WTC11 (cell line): ENCODE measurements at regions not wholly inside any gene's neighbourhood (a gene's known extent, or its start where the extent isn't known, plus 50 kb on each side); places are given as distances from the start of the nearest gene placed in this dataset.

Source experiments
- ATAC-seq: fragments of 200-7000 bp; cut with Tn5 transposase; 2 replicates; pipeline ENCODE4 v1.10.0; 2021; ENCODE audit warnings: mild to moderate bottlenecking, moderate library complexity
- CTCF ChIA-PET: fragments of 300-600 bp; sonication (Branson Sonifier 250); formaldehyde crosslinking; loops from one replicate; lab custom pipeline; 2021; ENCODE audit warnings: antibody characterized with exemption; lab: Charles Lee
- POLR2A ChIA-PET: fragments of 350-600 bp; sonication (Branson Sonifier 250); formaldehyde crosslinking; loops from one replicate; lab custom pipeline; 2021; ENCODE audit warnings: antibody characterized with exemption; lab: Charles Lee
- DNase-seq: peaks from one replicate; pipeline ENCODE4 v3.0.0; 2021; ENCODE audit warnings: low spot score
- H3K27ac Mint-ChIP-seq: 2 replicates; pipeline ENCODE4 v1.8.0; 2021; ENCODE audit warnings: mixed read lengths
- H3K27me3 Mint-ChIP-seq: 2 replicates; pipeline ENCODE4 v1.8.0; 2021; ENCODE audit warnings: low read depth, mild to moderate bottlenecking, moderate library complexity, mixed read lengths
- H3K36me3 Mint-ChIP-seq: 2 replicates; pipeline ENCODE4 v1.8.0; 2021; ENCODE audit warnings: mixed read lengths
- H3K4me1 Mint-ChIP-seq: 2 replicates; pipeline ENCODE4 v1.8.0; 2022; ENCODE audit warnings: mixed read lengths
- H3K4me3 Mint-ChIP-seq: 2 replicates; pipeline ENCODE4 v1.8.0; 2021; ENCODE audit warnings: mild to moderate bottlenecking, moderate library complexity, mixed read lengths
- H3K9me3 Mint-ChIP-seq: 2 replicates; pipeline ENCODE4 v1.8.0; 2021; ENCODE audit warnings: mixed read lengths
- CBFB ChIP-seq: sonication (generic); formaldehyde crosslinking; IDR thresholded peaks from 2 replicates; pipeline ENCODE4 v1.8.1; 2022; ENCODE audit warnings: mild to moderate bottlenecking, low read depth, missing genetic modification reagents
- CREM ChIP-seq: sonication (generic); formaldehyde crosslinking; IDR thresholded peaks from 2 replicates; pipeline ENCODE4 v1.8.1; 2022; ENCODE audit warnings: mild to moderate bottlenecking, missing genetic modification reagents, moderate library complexity
- ESRRA ChIP-seq: sonication (generic); formaldehyde crosslinking; IDR thresholded peaks from 2 replicates; pipeline ENCODE4 v1.8.1; 2022; ENCODE audit warnings: mild to moderate bottlenecking, missing genetic modification reagents, borderline replicate concordance
- GRHL2 ChIP-seq: fragments of 250-450 bp; sonication (Bioruptor Pico); IDR thresholded peaks from 2 replicates; pipeline ENCODE4 v1.8.0; 2022; ENCODE audit warnings: mild to moderate bottlenecking, moderate library complexity; ENCODE audit not compliant: insufficient replicate concordance, severe bottlenecking
- HMGA2 ChIP-seq: fragments of 250-450 bp; sonication (Bioruptor Pico); IDR thresholded peaks from 2 replicates; pipeline ENCODE4 v1.4.0; 2021; ENCODE audit warnings: mild to moderate bottlenecking, moderate library complexity
- JUN ChIP-seq: sonication (generic); formaldehyde crosslinking; IDR thresholded peaks from 2 replicates; pipeline ENCODE4 v1.8.0; 2023; ENCODE audit warnings: mild to moderate bottlenecking, missing genetic modification reagents
- MAX ChIP-seq: sonication (generic); formaldehyde crosslinking; IDR thresholded peaks from 2 replicates; pipeline ENCODE4 v1.8.0; 2022; ENCODE audit warnings: mild to moderate bottlenecking, missing genetic modification reagents
- NR2C2 ChIP-seq: sonication (generic); formaldehyde crosslinking; IDR thresholded peaks from 2 replicates; pipeline ENCODE4 v1.8.0; 2022; ENCODE audit warnings: mild to moderate bottlenecking, missing genetic modification reagents
- STAT6 ChIP-seq: sonication (generic); formaldehyde crosslinking; conservative IDR thresholded peaks from 2 replicates; pipeline ENCODE4 v1.8.1; 2023; ENCODE audit warnings: mild to moderate bottlenecking, low read depth, missing genetic modification reagents, moderate library complexity
- TEAD4 ChIP-seq: sonication (generic); formaldehyde crosslinking; IDR thresholded peaks from 2 replicates; pipeline ENCODE4 v1.8.0; 2022; ENCODE audit warnings: mild to moderate bottlenecking, missing genetic modification reagents
- ZNF219 ChIP-seq: sonication (generic); formaldehyde crosslinking; IDR thresholded peaks from 2 replicates; pipeline ENCODE4 v1.8.0; 2023; ENCODE audit warnings: missing genetic modification reagents, mild to moderate bottlenecking, borderline replicate concordance
- ZNF317 ChIP-seq: sonication (generic); formaldehyde crosslinking; IDR thresholded peaks from 2 replicates; pipeline ENCODE4 v1.8.1; 2023; ENCODE audit warnings: low read depth, mild to moderate bottlenecking, moderate library complexity, missing genetic modification reagents, borderline replicate concordance
- ZNF416 ChIP-seq: fragments of 250-450 bp; sonication (Bioruptor Pico); IDR thresholded peaks from 2 replicates; pipeline ENCODE4 v1.9.0; 2021; ENCODE audit warnings: mild to moderate bottlenecking, inconsistent platforms
- ZNF423 ChIP-seq: fragments of 250-450 bp; sonication (Bioruptor Pico); IDR thresholded peaks from 2 replicates; pipeline ENCODE4 v2.1.2; 2022; ENCODE audit warnings: mild to moderate bottlenecking, moderate library complexity
- ZNF671 ChIP-seq: fragments of 250-450 bp; sonication (Bioruptor Pico); IDR thresholded peaks from 2 replicates; pipeline ENCODE4 v1.8.0; 2021; ENCODE audit warnings: mild to moderate bottlenecking
- TF ChIP-seq, protein P1 (sequence below): sonication (generic); formaldehyde crosslinking; IDR thresholded peaks from 2 replicates; pipeline ENCODE4 v1.8.0; 2022; ENCODE audit warnings: missing genetic modification reagents
- TF ChIP-seq, protein P2 (sequence below): sonication (generic); formaldehyde crosslinking; IDR thresholded peaks from 2 replicates; pipeline ENCODE4 v1.8.1; 2022; ENCODE audit warnings: low read depth, missing genetic modification reagents, borderline replicate concordance
- TF ChIP-seq, protein P3 (sequence below): fragments of 200-600 bp; IDR thresholded peaks from 2 replicates; pipeline ENCODE4 v1.8.0; 2022; ENCODE audit warnings: antibody characterized with exemption
- TF ChIP-seq, protein P4 (sequence below): sonication (generic); formaldehyde crosslinking; IDR thresholded peaks from 2 replicates; pipeline ENCODE4 v1.8.1; 2023; ENCODE audit warnings: mild to moderate bottlenecking, missing genetic modification reagents
- TF ChIP-seq, protein P5 (sequence below): sonication (generic); formaldehyde crosslinking; IDR thresholded peaks from 2 replicates; pipeline ENCODE4 v1.8.0; 2022; ENCODE audit warnings: mild to moderate bottlenecking, missing genetic modification reagents
- TF ChIP-seq, protein P6 (sequence below): sonication (generic); formaldehyde crosslinking; IDR thresholded peaks from 2 replicates; pipeline ENCODE4 v1.8.1; 2022; ENCODE audit warnings: mild to moderate bottlenecking, moderate library complexity, missing genetic modification reagents

GRCh38 chr3:13249664-13250390 is 170.3 kb downstream of the NUP210 start (continued):
- TF ChIP-seq, protein P1, sequence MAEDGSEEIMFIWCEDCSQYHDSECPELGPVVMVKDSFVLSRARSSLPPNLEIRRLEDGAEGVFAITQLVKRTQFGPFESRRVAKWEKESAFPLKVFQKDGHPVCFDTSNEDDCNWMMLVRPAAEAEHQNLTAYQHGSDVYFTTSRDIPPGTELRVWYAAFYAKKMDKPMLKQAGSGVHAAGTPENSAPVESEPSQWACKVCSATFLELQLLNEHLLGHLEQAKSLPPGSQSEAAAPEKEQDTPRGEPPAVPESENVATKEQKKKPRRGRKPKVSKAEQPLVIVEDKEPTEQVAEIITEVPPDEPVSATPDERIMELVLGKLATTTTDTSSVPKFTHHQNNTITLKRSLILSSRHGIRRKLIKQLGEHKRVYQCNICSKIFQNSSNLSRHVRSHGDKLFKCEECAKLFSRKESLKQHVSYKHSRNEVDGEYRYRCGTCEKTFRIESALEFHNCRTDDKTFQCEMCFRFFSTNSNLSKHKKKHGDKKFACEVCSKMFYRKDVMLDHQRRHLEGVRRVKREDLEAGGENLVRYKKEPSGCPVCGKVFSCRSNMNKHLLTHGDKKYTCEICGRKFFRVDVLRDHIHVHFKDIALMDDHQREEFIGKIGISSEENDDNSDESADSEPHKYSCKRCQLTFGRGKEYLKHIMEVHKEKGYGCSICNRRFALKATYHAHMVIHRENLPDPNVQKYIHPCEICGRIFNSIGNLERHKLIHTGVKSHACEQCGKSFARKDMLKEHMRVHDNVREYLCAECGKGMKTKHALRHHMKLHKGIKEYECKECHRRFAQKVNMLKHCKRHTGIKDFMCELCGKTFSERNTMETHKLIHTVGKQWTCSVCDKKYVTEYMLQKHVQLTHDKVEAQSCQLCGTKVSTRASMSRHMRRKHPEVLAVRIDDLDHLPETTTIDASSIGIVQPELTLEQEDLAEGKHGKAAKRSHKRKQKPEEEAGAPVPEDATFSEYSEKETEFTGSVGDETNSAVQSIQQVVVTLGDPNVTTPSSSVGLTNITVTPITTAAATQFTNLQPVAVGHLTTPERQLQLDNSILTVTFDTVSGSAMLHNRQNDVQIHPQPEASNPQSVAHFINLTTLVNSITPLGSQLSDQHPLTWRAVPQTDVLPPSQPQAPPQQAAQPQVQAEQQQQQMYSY (CRISPR knock-in tag) = no peak
- no peak for TF ChIP-seq ZNF423 (CRISPR knock-in tag)
- TF ChIP-seq ESRRA (CRISPR knock-in tag) = no peak
- TF ChIP-seq JUN (CRISPR knock-in tag) = no peak
- TF ChIP-seq NR2C2 (CRISPR knock-in tag) = no peak
- TF ChIP-seq, protein P2, sequence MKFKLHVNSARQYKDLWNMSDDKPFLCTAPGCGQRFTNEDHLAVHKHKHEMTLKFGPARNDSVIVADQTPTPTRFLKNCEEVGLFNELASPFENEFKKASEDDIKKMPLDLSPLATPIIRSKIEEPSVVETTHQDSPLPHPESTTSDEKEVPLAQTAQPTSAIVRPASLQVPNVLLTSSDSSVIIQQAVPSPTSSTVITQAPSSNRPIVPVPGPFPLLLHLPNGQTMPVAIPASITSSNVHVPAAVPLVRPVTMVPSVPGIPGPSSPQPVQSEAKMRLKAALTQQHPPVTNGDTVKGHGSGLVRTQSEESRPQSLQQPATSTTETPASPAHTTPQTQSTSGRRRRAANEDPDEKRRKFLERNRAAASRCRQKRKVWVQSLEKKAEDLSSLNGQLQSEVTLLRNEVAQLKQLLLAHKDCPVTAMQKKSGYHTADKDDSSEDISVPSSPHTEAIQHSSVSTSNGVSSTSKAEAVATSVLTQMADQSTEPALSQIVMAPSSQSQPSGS (CRISPR knock-in tag) = no peak
- TF ChIP-seq, protein P3, sequence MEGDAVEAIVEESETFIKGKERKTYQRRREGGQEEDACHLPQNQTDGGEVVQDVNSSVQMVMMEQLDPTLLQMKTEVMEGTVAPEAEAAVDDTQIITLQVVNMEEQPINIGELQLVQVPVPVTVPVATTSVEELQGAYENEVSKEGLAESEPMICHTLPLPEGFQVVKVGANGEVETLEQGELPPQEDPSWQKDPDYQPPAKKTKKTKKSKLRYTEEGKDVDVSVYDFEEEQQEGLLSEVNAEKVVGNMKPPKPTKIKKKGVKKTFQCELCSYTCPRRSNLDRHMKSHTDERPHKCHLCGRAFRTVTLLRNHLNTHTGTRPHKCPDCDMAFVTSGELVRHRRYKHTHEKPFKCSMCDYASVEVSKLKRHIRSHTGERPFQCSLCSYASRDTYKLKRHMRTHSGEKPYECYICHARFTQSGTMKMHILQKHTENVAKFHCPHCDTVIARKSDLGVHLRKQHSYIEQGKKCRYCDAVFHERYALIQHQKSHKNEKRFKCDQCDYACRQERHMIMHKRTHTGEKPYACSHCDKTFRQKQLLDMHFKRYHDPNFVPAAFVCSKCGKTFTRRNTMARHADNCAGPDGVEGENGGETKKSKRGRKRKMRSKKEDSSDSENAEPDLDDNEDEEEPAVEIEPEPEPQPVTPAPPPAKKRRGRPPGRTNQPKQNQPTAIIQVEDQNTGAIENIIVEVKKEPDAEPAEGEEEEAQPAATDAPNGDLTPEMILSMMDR = no peak

DNA sequence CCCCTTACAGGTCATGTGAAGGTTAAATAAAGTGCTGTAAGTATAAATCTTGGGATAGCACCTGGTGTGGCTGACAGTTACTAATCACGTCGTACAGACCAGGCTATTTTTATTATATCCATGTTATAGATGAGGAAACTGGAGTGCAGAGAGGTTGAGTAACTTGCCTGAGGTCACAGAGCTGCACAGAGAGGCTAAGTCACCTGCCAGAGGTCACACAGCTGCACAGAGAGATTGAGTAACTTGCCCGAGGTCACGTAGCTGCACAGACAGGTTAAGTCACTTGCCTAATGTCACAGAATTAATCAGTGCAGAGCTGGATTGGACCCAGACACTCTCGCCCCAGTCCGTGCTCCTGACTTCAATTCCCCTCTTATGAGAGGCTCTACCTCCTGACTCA is 171.5 kb downstream of the NUP210 start:
- POLR2A ChIA-PET = no interaction called here
- Mint-ChIP-seq H3K27ac (0 out of 2 replicates have a peak overlapping the region, but pooled peaks have one; percentile 23), H3K27me3 (no peaks in the 10 kb centered on the region), H3K4me3 (no peak overlapping the region), H3K9me3 (no peaks in the 10 kb centered on the region), H3K4me1 (no peaks in the 10 kb centered on the region), H3K36me3 (no peaks in the 10 kb centered on the region)
- CTCF ChIA-PET = interaction anchor here (0.7 to 1.4 kb wide), 3 partner anchors 18 to 331 kb away, joined by 3 to 5 read pairs (median 3); no protein-coding TSS in a partner anchor
- ATAC-seq (no peak), DNase-seq (no peak)
- TF ChIP-seq ZNF416 (CRISPR knock-in tag) (no peak), ZNF671 (CRISPR knock-in tag) (no peak), HMGA2 (CRISPR knock-in tag) (no peak), CREM (no peak), ZNF219 (CRISPR knock-in tag) (no peak), MAX (CRISPR knock-in tag) (no peak), CBFB (no peak), STAT6 (CRISPR knock-in tag) (no peak), GRHL2 (CRISPR knock-in tag) (no peak), ZNF317 (CRISPR knock-in tag) (no peak), TEAD4 (CRISPR knock-in tag) (no peak), ZNF423 (CRISPR knock-in tag) (no peak)
- TF ChIP-seq, protein P4, sequence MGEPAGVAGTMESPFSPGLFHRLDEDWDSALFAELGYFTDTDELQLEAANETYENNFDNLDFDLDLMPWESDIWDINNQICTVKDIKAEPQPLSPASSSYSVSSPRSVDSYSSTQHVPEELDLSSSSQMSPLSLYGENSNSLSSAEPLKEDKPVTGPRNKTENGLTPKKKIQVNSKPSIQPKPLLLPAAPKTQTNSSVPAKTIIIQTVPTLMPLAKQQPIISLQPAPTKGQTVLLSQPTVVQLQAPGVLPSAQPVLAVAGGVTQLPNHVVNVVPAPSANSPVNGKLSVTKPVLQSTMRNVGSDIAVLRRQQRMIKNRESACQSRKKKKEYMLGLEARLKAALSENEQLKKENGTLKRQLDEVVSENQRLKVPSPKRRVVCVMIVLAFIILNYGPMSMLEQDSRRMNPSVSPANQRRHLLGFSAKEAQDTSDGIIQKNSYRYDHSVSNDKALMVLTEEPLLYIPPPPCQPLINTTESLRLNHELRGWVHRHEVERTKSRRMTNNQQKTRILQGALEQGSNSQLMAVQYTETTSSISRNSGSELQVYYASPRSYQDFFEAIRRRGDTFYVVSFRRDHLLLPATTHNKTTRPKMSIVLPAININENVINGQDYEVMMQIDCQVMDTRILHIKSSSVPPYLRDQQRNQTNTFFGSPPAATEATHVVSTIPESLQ (CRISPR knock-in tag) = no peak
- TF ChIP-seq, protein P5, sequence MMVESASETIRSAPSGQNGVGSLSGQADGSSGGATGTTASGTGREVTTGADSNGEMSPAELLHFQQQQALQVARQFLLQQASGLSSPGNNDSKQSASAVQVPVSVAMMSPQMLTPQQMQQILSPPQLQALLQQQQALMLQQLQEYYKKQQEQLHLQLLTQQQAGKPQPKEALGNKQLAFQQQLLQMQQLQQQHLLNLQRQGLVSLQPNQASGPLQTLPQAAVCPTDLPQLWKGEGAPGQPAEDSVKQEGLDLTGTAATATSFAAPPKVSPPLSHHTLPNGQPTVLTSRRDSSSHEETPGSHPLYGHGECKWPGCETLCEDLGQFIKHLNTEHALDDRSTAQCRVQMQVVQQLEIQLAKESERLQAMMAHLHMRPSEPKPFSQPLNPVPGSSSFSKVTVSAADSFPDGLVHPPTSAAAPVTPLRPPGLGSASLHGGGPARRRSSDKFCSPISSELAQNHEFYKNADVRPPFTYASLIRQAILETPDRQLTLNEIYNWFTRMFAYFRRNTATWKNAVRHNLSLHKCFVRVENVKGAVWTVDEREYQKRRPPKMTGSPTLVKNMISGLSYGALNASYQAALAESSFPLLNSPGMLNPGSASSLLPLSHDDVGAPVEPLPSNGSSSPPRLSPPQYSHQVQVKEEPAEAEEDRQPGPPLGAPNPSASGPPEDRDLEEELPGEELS = no peak
- TF ChIP-seq, protein P6, sequence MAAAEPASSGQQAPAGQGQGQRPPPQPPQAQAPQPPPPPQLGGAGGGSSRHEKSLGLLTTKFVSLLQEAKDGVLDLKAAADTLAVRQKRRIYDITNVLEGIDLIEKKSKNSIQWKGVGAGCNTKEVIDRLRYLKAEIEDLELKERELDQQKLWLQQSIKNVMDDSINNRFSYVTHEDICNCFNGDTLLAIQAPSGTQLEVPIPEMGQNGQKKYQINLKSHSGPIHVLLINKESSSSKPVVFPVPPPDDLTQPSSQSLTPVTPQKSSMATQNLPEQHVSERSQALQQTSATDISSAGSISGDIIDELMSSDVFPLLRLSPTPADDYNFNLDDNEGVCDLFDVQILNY = no peak
